ENCODE measurements at regions not wholly inside any gene's neighbourhood (a gene's known extent, or its start where the extent isn't known, plus 50 kb on each side); places are given as distances from the start of the nearest gene placed in this dataset.

GRCh38 chr3:103966749-103967148 lies 1400.0 kb upstream of the ALCAM start:
- TF ChIP-seq ISL1 (CRISPR knock-in tag; IDR thresholded peaks at IDR 0.05) = no peak
- TF ChIP-seq, protein P1, sequence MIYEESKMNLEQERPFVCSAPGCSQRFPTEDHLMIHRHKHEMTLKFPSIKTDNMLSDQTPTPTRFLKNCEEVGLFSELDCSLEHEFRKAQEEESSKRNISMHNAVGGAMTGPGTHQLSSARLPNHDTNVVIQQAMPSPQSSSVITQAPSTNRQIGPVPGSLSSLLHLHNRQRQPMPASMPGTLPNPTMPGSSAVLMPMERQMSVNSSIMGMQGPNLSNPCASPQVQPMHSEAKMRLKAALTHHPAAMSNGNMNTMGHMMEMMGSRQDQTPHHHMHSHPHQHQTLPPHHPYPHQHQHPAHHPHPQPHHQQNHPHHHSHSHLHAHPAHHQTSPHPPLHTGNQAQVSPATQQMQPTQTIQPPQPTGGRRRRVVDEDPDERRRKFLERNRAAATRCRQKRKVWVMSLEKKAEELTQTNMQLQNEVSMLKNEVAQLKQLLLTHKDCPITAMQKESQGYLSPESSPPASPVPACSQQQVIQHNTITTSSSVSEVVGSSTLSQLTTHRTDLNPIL (CRISPR knock-in tag; IDR thresholded peaks at IDR 0.05; ENCODE audit: low read depth) = no peak
- no peak for TF ChIP-seq SNAI2 (CRISPR knock-in tag; IDR thresholded peaks at IDR 0.05)
- TF ChIP-seq, protein P2, sequence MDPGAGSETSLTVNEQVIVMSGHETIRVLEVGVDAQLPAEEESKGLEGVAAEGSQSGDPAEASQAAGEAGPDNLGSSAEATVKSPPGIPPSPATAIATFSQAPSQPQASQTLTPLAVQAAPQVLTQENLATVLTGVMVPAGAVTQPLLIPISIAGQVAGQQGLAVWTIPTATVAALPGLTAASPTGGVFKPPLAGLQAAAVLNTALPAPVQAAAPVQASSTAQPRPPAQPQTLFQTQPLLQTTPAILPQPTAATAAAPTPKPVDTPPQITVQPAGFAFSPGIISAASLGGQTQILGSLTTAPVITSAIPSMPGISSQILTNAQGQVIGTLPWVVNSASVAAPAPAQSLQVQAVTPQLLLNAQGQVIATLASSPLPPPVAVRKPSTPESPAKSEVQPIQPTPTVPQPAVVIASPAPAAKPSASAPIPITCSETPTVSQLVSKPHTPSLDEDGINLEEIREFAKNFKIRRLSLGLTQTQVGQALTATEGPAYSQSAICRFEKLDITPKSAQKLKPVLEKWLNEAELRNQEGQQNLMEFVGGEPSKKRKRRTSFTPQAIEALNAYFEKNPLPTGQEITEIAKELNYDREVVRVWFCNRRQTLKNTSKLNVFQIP (CRISPR knock-in tag; IDR thresholded peaks at IDR 0.05; ENCODE audit: borderline replicate concordance, low read depth) = no peak
- TF ChIP-seq ZC3H10 (CRISPR knock-in tag; IDR thresholded peaks at IDR 0.05) = no peak
- no peak for TF ChIP-seq GLIS3 (CRISPR knock-in tag; IDR thresholded peaks at IDR 0.05)
